ENCODE measurements at regions not wholly inside any gene's neighbourhood (a gene's known extent, or its start where the extent isn't known, plus 50 kb on each side); places are given as distances from the start of the nearest gene placed in this dataset.

GRCh38 chr6:155528335-155528734 lies 72.7 kb upstream of the NOX3 start:
- in situ Hi-C loops (cut with MboI; ENCODE audit: low sequenced_read_pairs) = no loop called here

GRCh38 chr6:155527443-155527842 lies 71.8 kb upstream of the NOX3 start:
- in situ Hi-C loops (cut with MboI; ENCODE audit: low sequenced_read_pairs) = no loop called here

GRCh38 chr6:155523821-155524651 lies 68.4 kb upstream of the NOX3 start:
- in situ Hi-C loops (cut with MboI; ENCODE audit: low sequenced_read_pairs) = no loop called here

- in situ Hi-C loops (cut with MboI; ENCODE audit: low sequenced_read_pairs) = no loop called here
Measured at GRCh38 chr6:155521719-155522118, 66.1 kb upstream of the NOX3 start.

- in situ Hi-C loops (cut with MboI; ENCODE audit: low sequenced_read_pairs) = no loop called here
Measured at GRCh38 chr6:155520078-155520477, 64.4 kb upstream of the NOX3 start.

- in situ Hi-C loops (cut with MboI; ENCODE audit: low sequenced_read_pairs) = no loop called here
Measured at GRCh38 chr6:155519176-155519738, 63.6 kb upstream of the NOX3 start.

- in situ Hi-C loops (cut with MboI; ENCODE audit: low sequenced_read_pairs) = no loop called here
Measured at GRCh38 chr6:155517294-155517693, 61.7 kb upstream of the NOX3 start.

GRCh38 chr6:155510879-155511278 lies 55.2 kb upstream of the NOX3 start:
- in situ Hi-C loops (cut with MboI; ENCODE audit: low sequenced_read_pairs) = no loop called here

GRCh38 chr6:155509743-155510475 lies 54.3 kb upstream of the NOX3 start:
- in situ Hi-C loops (cut with MboI; ENCODE audit: low sequenced_read_pairs) = no loop called here

DNA sequence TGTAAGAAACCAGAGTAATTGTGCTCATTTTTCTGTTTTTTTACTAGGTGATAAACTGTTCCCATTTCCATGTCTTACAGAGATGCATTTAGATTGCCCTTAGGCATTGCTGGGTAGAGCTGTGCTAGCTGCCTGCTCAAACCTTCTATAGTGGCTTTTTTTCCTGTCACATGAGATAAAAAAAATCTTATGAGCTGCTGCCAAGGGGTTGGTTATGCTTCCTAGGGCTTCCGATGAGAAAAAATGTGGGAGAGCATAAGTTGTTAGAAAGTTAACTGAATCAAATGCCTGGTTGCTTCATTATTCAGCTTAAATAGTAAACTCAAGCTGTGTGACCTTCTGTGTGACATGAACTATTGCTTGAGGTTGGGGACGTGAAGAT lies 50.0 kb upstream of the NOX3 start:
- in situ Hi-C loops (cut with MboI; ENCODE audit: low sequenced_read_pairs) = no loop called here
